ENCODE measurements at regions not wholly inside any gene's neighbourhood (a gene's known extent, or its start where the extent isn't known, plus 50 kb on each side); places are given as distances from the start of the nearest gene placed in this dataset.
"Not testable (repeated sequence)": the region's sequence is repeated elsewhere in the genome, so short reads cannot be mapped to it uniquely, and the experiment has no call there.

- FAIRE-seq = no peak
- DNase-seq (ENCODE audit: low spot score) = no peak
Observed at GRCh38 chr2:67169417-67170140, 227.6 kb upstream of the ETAA1 start.

DNA sequence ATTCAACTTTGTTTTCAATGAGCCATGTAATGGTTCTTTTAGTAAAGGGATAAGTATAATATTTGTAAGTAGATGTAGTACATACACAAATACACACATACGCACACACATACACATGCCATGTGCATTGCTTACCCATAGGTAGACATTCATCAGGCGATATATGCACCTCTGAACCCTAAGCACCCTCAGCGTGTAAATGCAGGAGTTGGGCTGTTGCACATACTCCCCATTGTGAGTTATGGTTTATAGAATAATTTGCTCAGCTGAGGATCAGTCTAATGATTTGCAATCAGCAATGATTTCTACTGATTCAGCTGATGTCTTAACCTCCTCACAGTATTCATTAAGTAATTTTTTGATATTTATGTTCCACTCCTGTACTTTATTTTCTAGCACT lies 217.6 kb upstream of the ETAA1 start:
- no peak for FAIRE-seq
- DNase-seq (ENCODE audit: low spot score) = no peak

- FAIRE-seq = no peak
Observed at GRCh38 chr2:67180841-67181240, 216.3 kb upstream of the ETAA1 start.

DNA sequence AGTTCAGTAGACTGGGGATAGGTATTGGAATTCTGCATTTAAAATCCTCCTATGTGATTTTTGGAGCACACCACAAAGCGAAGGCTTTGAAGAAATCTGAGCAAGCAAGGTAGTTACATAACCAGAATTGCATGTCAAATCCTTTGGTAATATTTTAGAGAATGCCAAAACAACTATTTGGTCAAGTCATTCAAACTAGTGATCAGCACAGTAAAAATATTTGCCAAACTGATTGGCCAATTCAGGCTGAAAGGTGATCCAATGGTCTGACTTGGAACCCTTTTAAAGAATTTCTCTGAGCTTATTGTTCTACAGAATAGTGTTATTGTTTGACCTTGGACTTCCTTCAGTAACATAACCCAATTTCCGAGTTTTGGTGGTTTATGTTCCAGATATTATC lies 214.2 kb upstream of the ETAA1 start:
- DNase-seq (ENCODE audit: low spot score) (no peak), FAIRE-seq (no peak)

More at GRCh38 chr2:67180841-67181240, 216.3 kb upstream of the ETAA1 start:
- no peak for DNase-seq (ENCODE audit: low spot score)

DNA sequence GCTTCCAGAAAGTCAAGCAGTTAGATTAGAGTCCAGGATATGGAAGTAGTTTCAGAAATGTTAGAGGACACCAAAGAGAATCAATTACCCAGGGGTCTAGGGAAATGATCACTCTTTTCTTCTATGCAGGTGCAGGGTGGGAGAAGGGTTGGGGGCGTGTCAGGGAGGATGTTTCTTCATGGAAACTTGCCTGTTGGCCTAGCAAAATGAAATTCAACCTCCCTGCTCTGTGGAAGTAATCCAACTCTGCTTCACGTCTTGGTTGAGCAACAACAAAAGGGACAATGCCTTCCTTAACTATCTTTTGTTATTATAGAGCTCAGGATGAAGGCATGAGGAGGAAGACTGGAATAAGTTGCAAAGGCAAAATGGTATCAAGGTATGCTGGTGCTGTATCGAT lies 210.8 kb upstream of the ETAA1 start:
- no peak for DNase-seq (ENCODE audit: low spot score)
- no peak for FAIRE-seq

DNA sequence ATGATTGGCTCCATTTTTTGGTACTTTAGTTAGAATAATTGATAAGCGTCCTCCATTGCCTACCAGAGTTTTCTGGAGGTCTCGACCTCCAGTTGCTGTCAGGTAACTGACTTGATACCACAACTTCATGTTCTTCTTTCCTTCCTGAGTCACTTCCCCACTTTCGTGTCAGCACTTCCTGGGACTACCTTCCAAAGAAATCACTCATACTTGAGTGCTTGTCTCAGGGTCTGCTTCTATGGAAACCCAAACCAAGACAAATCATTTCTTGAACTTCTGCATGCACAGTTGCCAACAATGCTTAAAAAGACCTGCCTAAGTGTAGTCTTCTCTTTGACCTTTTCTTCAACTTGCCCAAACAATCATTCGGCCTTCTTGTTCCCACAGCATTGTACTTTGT lies 210.3 kb upstream of the ETAA1 start:
- FAIRE-seq (no peak), DNase-seq (ENCODE audit: low spot score) (no peak)

DNA sequence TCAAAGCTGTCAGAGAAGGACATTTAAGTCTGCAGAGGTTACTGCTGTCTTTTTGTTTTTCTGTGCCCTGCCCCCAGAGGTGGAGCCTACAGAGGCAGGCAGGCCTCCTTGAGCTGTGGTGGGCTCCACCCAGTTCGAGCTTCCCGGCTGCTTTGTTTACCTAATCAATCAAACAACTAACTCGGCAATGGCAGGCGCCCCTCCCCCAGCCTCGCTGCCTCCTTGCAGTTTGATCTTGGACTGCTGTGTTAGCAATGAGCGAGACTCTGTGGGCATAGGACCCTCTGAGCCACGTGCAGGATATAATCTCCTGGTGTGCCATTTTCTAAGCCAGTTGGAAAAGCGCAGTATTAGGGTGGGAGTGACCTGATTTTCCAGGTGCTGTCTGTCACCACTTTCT lies 201.8 kb upstream of the ETAA1 start:
- DNase-seq (ENCODE audit: low spot score); FAIRE-seq: not testable (repeated sequence)

DNA sequence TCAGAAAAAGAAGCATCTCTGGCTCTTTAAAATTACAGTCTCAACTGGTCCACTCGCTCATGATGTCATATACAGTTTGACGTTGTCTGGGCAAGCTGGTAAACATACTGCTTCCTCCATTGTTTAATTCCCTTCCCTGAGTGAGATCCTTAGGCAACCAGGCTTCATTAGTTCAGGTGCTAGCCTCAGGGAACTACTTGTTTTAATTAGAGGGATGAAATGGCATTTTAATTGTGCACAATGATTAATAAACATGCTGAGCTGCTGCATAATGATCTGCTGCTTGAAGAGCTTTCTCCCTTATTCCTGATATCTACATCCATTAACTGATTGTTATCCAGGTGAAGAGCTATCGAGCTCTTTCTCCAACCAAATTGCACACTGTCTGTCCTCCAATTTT lies 195.6 kb upstream of the ETAA1 start:
- FAIRE-seq = no peak
- DNase-seq (ENCODE audit: low spot score) = no peak

DNA sequence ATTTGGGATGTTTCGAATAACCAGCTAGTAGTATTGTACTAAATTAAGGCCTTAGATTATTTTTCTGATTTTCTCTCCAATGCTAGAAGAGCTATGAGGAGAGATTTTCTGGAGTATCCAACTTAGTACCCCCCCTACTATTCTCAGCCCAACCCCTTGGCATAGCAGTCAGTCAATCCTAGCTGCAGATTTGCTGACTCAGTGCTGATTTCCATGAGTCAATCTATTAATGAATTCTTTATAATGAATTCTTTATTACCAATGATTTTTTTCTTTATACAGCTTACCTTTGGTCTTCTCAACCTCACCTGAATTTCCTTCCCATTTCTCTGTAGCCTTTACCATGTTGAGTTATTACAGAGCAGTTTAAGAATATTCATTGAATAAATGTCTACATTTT lies 192.8 kb upstream of the ETAA1 start:
- FAIRE-seq (no peak), DNase-seq (ENCODE audit: low spot score) (no peak)

DNA sequence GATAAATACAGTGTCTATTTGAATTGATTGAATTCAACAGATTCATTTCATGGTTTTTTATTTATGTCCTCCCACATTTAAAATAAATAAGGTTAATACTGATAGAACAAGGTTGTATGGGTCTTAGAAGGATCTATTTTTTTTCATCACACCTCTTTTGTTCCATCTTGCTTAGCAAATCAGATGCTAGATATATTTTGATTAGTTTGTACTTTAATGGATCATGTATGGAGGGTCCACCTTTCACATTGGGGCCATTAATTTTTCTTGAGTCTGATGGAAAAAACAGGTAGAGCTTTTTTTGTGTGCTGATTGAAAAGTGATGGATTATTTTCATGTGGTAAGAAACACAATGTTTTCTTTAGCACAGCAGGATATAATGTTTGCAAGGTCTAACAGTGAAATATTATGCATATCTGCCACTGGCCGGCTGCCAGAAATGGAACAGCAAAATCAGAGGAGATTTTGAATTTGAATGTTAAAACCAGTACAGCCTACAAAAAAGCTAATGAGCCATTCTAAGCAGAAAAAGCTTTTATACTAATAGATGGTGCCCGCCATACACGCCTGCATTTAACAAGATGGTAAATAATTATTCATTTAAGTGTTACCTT lies 188.1 kb upstream of the ETAA1 start:
- DNase-seq (ENCODE audit: low spot score) (no peak), FAIRE-seq (no peak)

DNA sequence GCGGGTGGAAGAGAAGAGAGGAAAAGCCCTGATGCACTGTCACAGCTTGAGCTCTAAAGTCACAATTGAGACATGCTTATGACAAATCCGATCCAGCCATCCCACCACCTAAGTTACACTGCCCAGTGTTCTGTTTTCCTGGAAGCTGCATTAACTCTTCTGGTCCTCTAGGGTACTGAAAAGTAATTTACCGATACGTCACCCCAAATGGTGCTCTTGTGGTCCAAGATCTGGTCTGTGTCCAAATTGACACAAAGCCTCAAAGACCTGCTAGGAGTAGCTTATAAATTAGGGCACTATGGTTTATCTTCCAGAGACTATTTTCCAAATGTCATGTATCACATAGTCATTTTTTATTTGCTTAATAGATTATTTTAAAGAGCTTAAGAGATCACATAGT lies 186.7 kb upstream of the ETAA1 start:
- DNase-seq (ENCODE audit: low spot score) (no peak), FAIRE-seq (no peak)

- FAIRE-seq (no peak), DNase-seq (ENCODE audit: low spot score) (no peak)
Observed at GRCh38 chr2:67212203-67212602, 184.9 kb upstream of the ETAA1 start.

- no peak for FAIRE-seq
Observed at GRCh38 chr2:67213270-67213670, 183.9 kb upstream of the ETAA1 start.

GRCh38 chr2:67213677-67214402 lies 183.3 kb upstream of the ETAA1 start:
- FAIRE-seq (no peak), DNase-seq (ENCODE audit: low spot score) (no peak)

More at GRCh38 chr2:67213270-67213670, 183.9 kb upstream of the ETAA1 start:
- no peak for DNase-seq (ENCODE audit: low spot score)

DNA sequence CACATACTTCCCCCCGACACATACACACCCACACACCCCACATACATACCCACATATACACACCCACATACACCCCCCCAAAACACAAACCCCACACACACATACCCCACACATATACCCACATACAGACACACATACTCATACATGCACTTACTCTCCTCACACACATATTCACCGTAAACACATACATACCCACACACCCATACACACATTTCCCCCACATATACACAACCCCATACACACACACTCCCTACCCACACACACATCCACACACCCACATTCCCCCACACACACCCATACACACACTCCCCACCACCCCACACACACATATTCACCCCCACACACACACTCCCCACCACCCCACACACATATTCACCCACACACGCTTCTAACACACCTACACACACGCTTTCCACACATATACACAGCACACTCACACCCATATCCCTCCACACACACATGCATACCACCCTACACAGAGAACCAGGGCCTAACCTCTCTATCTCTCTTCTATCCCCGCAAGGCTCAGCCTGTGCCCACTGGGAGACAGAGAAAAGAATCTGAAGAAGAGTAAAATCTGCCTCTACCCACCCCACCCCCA lies 182.4 kb upstream of the ETAA1 start:
- FAIRE-seq = no peak
- no peak for DNase-seq (ENCODE audit: low spot score)

GRCh38 chr2:67215214-67216055 lies 181.7 kb upstream of the ETAA1 start:
- no peak for DNase-seq (ENCODE audit: low spot score)
- FAIRE-seq = no peak

DNA sequence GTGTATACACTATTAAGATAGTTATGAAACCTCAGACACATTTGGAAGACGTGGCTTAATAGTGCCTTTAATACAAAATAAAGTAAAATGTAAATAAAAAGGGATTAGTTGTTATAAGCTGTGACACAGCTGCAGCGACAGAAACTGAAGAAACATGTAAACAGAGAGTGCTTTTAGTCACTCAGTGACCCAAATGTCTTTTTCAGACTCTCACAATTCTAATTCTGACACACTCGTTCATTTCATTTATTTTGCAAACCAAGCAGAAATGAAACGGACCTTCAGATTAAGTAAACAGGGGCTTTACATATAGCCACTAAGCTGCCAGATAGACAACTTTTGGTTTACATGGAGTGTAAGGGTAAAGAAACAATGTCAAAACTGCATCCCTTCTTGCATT lies 181.0 kb upstream of the ETAA1 start:
- DNase-seq (ENCODE audit: low spot score) (no peak), FAIRE-seq (no peak)

GRCh38 chr2:67216881-67217280 lies 180.3 kb upstream of the ETAA1 start:
- DNase-seq (ENCODE audit: low spot score) = no peak
- FAIRE-seq = no peak

- DNase-seq (ENCODE audit: low spot score) = no peak
- FAIRE-seq = no peak
Observed at GRCh38 chr2:67217398-67217797, 179.7 kb upstream of the ETAA1 start.

- no peak for FAIRE-seq
Observed at GRCh38 chr2:67218056-67218455, 179.1 kb upstream of the ETAA1 start.

GRCh38 chr2:67219651-67220050 lies 177.5 kb upstream of the ETAA1 start:
- DNase-seq (ENCODE audit: low spot score) = no peak
- FAIRE-seq = no peak

More at GRCh38 chr2:67218056-67218455, 179.1 kb upstream of the ETAA1 start:
- DNase-seq (ENCODE audit: low spot score) = no peak

All from RCC 7860 (cell line).